Chondrocyte (in vitro differentiated cells): ENCODE measurements at regions not wholly inside any gene's neighbourhood (a gene's known extent, or its start where the extent isn't known, plus 50 kb on each side); places are given as distances from the start of the nearest gene placed in this dataset.

Experiments used
- DNase-seq: peaks from one replicate; pipeline ENCODE4 v3.0.0; 2021; ENCODE audit warnings: mixed read lengths, low spot score
- H3K27ac Mint-ChIP-seq: one replicate; pipeline ENCODE4 v1.8.0; 2021; ENCODE audit warnings: mild to moderate bottlenecking, moderate library complexity, mixed read lengths; ENCODE audit not compliant: unreplicated experiment
- H3K27me3 Mint-ChIP-seq: 2 replicates; pipeline ENCODE4 v1.8.0; 2021; ENCODE audit warnings: low read depth, mixed read lengths
- H3K36me3 Mint-ChIP-seq: 2 replicates; pipeline ENCODE4 v1.8.0; 2021; ENCODE audit warnings: low read depth, mixed read lengths
- H3K4me1 Mint-ChIP-seq: 2 replicates; pipeline ENCODE4 v1.8.0; 2021; ENCODE audit warnings: low read depth, mild to moderate bottlenecking, mixed read lengths
- H3K4me3 Mint-ChIP-seq: one replicate; pipeline ENCODE4 v1.8.0; 2021; ENCODE audit warnings: mild to moderate bottlenecking, moderate library complexity, mixed read lengths; ENCODE audit not compliant: unreplicated experiment
- H3K9me3 Mint-ChIP-seq: 2 replicates; pipeline ENCODE4 v1.8.0; 2021; ENCODE audit warnings: low read depth, mixed read lengths
- CTCF ChIP-seq: fragments of 200-600 bp; sonication (generic); IDR thresholded peaks from 2 replicates; pipeline ENCODE4 v1.5.0; 2021; ENCODE audit warnings: antibody characterized with exemption, mild to moderate bottlenecking, moderate library complexity

GRCh38 chr9:27653246-27653645 lies 80.0 kb upstream of the C9orf72 start:
- no peak for TF ChIP-seq CTCF
- H3K9me3 Mint-ChIP-seq: peaks cover 6% of the 10 kb centered on the region
- H3K27ac Mint-ChIP-seq: no peak overlapping the region
- no peaks in the 10 kb centered on the region for H3K4me1 Mint-ChIP-seq
- H3K36me3 Mint-ChIP-seq: peaks cover 2% of the 10 kb centered on the region
- H3K4me3 Mint-ChIP-seq: no peak overlapping the region
- no peak for DNase-seq
- peaks cover 9% of the 10 kb centered on the region for H3K27me3 Mint-ChIP-seq

- Mint-ChIP-seq H3K4me1 (no peaks in the 10 kb centered on the region), H3K27ac (no peak overlapping the region)
- no peak for DNase-seq
Measured at GRCh38 chr9:27653957-27654356, 80.7 kb upstream of the C9orf72 start.

GRCh38 chr9:27654629-27655285 lies 81.5 kb upstream of the C9orf72 start:
- H3K36me3 Mint-ChIP-seq: no peaks in the 10 kb centered on the region
- DNase-seq: no peak
- H3K27ac Mint-ChIP-seq: no peak overlapping the region
- H3K27me3 Mint-ChIP-seq: peaks cover 4% of the 10 kb centered on the region
- no peaks in the 10 kb centered on the region for H3K4me1 Mint-ChIP-seq
- no peak for TF ChIP-seq CTCF
- peaks cover 3% of the 10 kb centered on the region for H3K9me3 Mint-ChIP-seq
- H3K4me3 Mint-ChIP-seq: no peak overlapping the region

More at GRCh38 chr9:27653957-27654356, 80.7 kb upstream of the C9orf72 start:
- Mint-ChIP-seq H3K27me3 (peaks cover 7% of the 10 kb centered on the region), H3K4me3 (no peak overlapping the region), H3K9me3 (peaks cover 3% of the 10 kb centered on the region), H3K36me3 (peaks cover 2% of the 10 kb centered on the region)
- TF ChIP-seq CTCF: no peak

GRCh38 chr9:27655441-27655840 lies 82.2 kb upstream of the C9orf72 start:
- H3K4me1 Mint-ChIP-seq: no peaks in the 10 kb centered on the region
- no peaks in the 10 kb centered on the region for H3K36me3 Mint-ChIP-seq
- no peaks in the 10 kb centered on the region for H3K9me3 Mint-ChIP-seq
- no peak for TF ChIP-seq CTCF
- no peak overlapping the region for H3K27ac Mint-ChIP-seq
- no peak overlapping the region for H3K4me3 Mint-ChIP-seq
- no peak for DNase-seq
- H3K27me3 Mint-ChIP-seq: peaks cover 2% of the 10 kb centered on the region

- H3K4me3 Mint-ChIP-seq: no peak overlapping the region
- no peaks in the 10 kb centered on the region for H3K4me1 Mint-ChIP-seq
- no peak for DNase-seq
- H3K27ac Mint-ChIP-seq: no peak overlapping the region
- H3K9me3 Mint-ChIP-seq: no peaks in the 10 kb centered on the region
- no peaks in the 10 kb centered on the region for H3K36me3 Mint-ChIP-seq
- no peak for TF ChIP-seq CTCF
- peaks cover 15% of the 10 kb centered on the region for H3K27me3 Mint-ChIP-seq
Measured at GRCh38 chr9:27659001-27659400, 85.7 kb upstream of the C9orf72 start.
